ENCODE measurements at regions not wholly inside any gene's neighbourhood (a gene's known extent, or its start where the extent isn't known, plus 50 kb on each side); places are given as distances from the start of the nearest gene placed in this dataset.

DNA sequence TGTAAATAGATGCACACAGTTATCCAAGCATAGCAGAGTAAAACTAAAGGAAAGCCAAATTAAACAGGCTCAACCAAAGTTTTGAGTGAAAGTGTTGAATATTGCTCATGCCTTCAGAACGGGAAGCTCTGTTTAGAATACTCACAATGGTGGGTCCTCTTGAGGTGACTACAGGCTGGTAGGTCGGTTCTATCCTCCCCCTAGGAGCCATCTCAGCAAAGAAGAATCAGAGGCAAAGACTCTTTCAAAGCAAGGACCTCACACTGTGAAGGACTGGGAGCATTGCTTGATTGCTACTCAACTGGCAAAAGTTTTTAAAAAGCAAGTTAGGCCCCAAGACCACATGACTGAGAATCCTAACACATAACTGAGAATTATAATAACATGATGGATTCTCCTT is 88.4 kb upstream of the JAG1 start:
- TF ChIP-seq, protein P1, sequence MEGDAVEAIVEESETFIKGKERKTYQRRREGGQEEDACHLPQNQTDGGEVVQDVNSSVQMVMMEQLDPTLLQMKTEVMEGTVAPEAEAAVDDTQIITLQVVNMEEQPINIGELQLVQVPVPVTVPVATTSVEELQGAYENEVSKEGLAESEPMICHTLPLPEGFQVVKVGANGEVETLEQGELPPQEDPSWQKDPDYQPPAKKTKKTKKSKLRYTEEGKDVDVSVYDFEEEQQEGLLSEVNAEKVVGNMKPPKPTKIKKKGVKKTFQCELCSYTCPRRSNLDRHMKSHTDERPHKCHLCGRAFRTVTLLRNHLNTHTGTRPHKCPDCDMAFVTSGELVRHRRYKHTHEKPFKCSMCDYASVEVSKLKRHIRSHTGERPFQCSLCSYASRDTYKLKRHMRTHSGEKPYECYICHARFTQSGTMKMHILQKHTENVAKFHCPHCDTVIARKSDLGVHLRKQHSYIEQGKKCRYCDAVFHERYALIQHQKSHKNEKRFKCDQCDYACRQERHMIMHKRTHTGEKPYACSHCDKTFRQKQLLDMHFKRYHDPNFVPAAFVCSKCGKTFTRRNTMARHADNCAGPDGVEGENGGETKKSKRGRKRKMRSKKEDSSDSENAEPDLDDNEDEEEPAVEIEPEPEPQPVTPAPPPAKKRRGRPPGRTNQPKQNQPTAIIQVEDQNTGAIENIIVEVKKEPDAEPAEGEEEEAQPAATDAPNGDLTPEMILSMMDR (conservative IDR thresholded peaks at IDR 0.05 in 1 of 2, IDR thresholded peaks at IDR 0.05 in 1 of 2; ENCODE audit: extremely low read depth in 1 of 2, insufficient read depth in 1 of 2, low read depth in 1 of 2, low read length in 2 of 2): no peak
- TF ChIP-seq EZH2 (IDR thresholded peaks at IDR 0.05; ENCODE audit: borderline replicate concordance, low read length): no peak

Measured in mammary epithelial cell (primary cell).